A673 (cell line): ENCODE measurements at regions not wholly inside any gene's neighbourhood (a gene's known extent, or its start where the extent isn't known, plus 50 kb on each side); places are given as distances from the start of the nearest gene placed in this dataset.

Experiments used
- CTCF ChIP-seq: fragments of 300-800, 200-600 bp; sonication (generic); conservative IDR thresholded peaks from 2 replicates; pipeline ENCODE4 v1.5.1; 2017; ENCODE audit warnings: low read depth, mild to moderate bottlenecking, antibody characterized with exemption, low read length, moderate library complexity, mixed read lengths
- EZH2 ChIP-seq: fragments of 200-600 bp; sonication (generic); IDR thresholded peaks from 2 replicates; pipeline ENCODE4 v1.6.1; 2017; ENCODE audit warnings: borderline replicate concordance, low read depth, mild to moderate bottlenecking, mixed read lengths, antibody characterized with exemption, low read length; ENCODE audit not compliant: poor library complexity, severe bottlenecking

- TF ChIP-seq CTCF (peak; percentile 33; the same call in 1 of the 2 replicates), EZH2 (no peak)
Measured at GRCh38 chr16:51337662-51338061, 186.6 kb upstream of the SALL1 start.
